ENCODE measurements at regions not wholly inside any gene's neighbourhood (a gene's known extent, or its start where the extent isn't known, plus 50 kb on each side); places are given as distances from the start of the nearest gene placed in this dataset.
"Not testable (repeated sequence)": the region's sequence is repeated elsewhere in the genome, so short reads cannot be mapped to it uniquely, and the experiment has no call there.

DNA sequence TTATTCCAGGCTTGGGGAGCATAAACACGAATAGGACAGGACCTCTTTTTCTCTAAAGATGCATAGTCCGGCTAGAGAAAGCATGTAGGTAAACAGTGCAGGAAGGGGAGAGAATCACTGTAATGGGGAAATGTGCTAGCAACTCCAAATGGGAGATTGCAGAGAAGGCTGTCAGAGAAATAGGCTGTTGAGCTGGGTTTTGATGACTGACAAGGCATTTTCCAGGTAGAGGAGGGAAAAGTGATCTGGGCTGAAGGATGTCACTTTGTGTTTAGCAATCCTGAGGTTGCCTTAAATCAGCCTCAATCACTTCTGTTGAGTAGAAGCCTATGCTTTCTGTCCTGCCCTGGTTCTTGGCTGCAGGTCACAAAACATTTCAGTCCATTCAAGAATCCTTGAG is 242.0 kb upstream of the MEIS1 start:
- FAIRE-seq (no peak), DNase-seq (ENCODE audit: insufficient read length, low spot score) (no peak)
- TF ChIP-seq POLR2A (IDR thresholded peaks at IDR 0.05; ENCODE audit: low read depth, low read length), result no peak

DNA sequence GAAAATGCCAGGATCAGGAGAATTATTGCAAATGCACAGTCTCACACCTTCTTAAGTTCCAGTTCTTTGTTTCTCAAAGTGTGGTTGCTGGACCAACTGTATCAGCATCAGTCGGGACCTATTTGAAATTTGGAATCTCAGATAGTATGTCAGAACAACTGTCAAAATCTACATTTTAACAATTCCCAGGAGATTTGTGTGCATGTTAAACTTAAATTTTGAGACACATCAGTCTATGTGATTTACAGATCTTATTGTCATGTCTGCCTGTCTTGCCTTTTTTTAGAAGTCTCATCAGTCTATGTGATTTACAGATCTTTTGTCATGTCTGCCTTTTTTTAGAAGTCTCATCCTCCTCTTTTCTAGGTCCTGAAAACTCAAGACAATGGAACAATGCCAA is 243.6 kb upstream of the MEIS1 start:
- DNase-seq (ENCODE audit: insufficient read length, low spot score) (no peak), FAIRE-seq (no peak)
- TF ChIP-seq POLR2A (IDR thresholded peaks at IDR 0.05; ENCODE audit: low read depth, low read length), result no peak

DNA sequence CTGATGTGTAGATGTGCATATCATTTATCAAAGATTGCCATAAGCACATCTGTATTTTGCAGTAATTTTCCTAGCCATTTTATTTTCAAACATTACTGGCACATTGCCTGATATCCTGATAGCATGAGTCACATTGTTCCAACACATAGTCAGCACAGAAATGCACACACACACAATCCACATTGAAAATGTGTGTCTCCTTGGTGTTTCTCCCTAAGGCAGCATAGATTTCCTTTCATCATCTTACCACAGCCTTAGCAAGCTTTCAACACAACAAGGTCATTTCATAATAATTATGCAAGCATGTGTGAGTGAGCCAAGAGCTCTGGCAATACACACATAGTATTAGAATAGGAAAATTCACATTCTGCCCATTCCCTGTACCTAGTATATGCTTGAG is 245.4 kb upstream of the MEIS1 start:
- no peak for DNase-seq (ENCODE audit: insufficient read length, low spot score)
- FAIRE-seq, result no peak
- no peak for TF ChIP-seq POLR2A (IDR thresholded peaks at IDR 0.05; ENCODE audit: low read depth, low read length)

DNA sequence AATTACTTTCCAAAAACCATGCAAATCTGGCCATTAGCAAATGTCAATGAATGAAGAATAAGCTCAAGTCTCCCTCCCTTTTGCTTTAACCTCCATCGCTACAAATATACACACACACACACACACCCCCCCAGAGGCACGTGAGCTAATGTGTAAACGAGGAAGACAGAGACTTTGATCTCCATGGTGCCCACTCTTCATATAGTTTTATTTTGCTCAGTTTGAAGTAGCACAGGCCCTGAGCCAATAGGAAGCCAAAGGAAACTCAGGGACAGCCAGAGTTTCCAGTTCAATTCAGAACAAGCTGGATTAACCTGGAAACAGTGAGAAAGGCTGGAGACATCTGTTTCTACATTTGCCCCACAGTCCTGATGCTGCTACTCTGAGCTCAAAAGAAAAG is 248.4 kb upstream of the MEIS1 start:
- no peak for TF ChIP-seq POLR2A (IDR thresholded peaks at IDR 0.05; ENCODE audit: low read depth, low read length)
- DNase-seq (ENCODE audit: insufficient read length, low spot score), result no peak
- no peak for FAIRE-seq

DNA sequence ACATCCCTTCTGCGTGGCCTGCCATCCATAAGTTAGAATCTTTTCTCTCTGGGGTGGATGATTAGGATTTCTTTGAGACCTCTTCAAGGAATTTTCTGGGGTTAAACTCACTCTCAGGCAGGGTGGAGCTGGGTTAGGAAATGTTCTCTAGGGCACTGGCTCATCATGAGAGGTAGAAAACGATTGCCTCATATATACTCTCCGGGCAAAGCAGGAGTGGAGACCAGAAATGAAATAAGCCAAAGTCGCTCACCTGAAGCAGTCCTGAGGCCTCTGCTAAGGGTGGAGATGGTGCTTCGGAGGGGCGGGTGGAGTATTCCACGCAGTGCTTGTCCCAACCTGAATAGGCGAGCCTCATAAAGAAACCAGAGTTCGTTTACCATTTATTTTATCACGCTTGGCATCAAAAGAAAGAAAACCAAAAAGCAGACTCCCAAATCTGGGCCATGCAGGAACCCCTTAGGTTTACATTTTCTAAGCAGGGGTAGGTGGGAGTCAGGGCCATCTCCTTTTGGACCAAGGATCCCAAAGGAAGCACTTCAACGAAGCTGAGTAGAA is 249.3 kb upstream of the MEIS1 start:
- FAIRE-seq (no peak), DNase-seq (ENCODE audit: insufficient read length, low spot score) (no peak)
- no peak for TF ChIP-seq POLR2A (IDR thresholded peaks at IDR 0.05; ENCODE audit: low read depth, low read length)

DNA sequence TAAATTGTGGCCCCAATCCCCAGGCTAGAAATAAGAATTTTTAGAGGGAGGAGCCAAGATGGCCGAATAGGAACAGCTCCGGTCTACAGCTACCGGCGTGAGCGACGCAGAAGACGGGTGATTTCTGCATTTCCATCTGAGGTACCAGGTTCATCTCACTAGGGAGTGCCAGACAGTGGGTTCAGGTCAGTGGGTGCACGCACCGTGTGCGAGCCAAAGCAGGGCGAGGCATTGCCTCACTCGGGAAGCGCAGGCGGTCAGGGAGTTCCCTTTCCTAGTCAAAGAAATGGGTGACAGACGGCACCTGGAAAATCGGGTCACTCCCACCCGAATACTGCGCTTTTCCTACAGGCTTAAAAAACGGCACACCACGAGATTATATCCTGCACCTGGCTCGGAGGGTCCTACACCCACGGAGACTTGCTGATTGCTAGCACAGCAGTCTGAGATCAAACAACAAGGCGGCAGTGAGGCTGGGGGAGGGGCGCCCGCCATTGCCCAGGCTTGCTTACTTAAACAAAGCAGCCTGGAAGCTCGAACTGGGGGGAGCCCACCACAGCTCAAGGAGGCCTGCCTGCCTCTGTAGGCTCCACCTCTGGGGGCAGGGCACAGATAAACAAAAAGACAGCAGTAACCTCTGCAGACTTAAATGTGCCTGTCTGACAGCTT is 257.7 kb upstream of the MEIS1 start:
- not testable (repeated sequence) for DNase-seq (ENCODE audit: insufficient read length, low spot score); FAIRE-seq

DNA sequence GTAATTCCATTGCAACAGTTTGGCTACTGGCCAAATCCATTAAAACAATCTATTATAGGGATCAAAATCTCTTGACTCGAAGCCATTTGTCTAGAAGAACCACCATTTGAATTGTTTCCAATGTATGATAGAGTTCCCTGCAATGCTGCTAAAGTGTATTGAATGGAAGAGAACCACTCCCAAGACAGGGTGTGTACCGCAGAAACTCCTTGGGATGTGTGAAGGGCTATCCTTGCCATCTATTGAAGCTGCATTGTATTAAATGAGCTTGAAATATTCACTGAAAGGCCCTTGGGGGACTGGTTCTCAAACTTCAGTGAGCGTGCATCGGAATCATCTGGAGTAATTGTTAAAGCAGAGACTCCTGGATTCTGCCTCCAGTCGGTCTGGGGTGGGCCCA is 260.4 kb upstream of the MEIS1 start:
- TF ChIP-seq POLR2A (IDR thresholded peaks at IDR 0.05; ENCODE audit: low read depth, low read length), result no peak
- no peak for DNase-seq (ENCODE audit: insufficient read length, low spot score)
- FAIRE-seq, result no peak

DNA sequence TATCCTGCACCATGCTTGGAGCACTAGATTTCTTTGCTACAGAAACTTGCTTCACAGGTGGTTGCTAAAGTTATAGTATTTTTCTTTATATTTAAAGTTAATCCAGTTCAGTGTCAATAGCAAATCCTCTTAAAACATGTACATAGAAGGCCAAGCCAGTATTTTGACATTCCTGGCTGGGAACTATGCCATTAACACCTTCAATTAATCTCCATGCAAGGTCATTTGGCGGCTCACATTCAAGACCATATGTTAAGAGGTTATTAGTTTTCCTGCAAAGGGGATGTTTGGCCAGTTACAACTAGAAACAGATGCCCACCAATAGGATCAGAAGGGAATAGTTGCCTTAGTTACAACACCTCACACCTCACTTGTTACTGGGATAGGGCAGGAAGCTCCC is 261.3 kb upstream of the MEIS1 start:
- no peak for FAIRE-seq
- no peak for DNase-seq (ENCODE audit: insufficient read length, low spot score)
- no peak for TF ChIP-seq POLR2A (IDR thresholded peaks at IDR 0.05; ENCODE audit: low read depth, low read length)

DNA sequence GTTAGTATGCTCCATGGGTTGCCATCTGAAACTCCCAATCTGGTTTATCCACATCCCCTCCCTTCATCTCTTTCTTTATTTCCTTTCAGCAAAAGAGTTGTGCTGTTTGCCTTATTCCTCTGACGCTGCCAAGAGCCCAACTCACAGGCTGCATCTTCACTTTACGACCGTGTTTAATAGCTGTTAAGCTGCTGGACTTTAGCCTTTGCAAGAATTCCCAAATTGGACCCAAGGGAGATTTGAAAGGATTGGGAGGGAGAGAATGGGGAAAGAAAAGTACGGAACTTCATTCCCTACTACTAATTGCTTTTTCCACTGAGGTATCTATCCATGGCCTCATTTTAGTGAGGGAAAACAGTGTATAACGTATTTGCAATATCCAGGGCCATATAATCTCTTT is 263.4 kb upstream of the MEIS1 start:
- no peak for FAIRE-seq
- TF ChIP-seq POLR2A (IDR thresholded peaks at IDR 0.05; ENCODE audit: low read depth, low read length), result no peak
- no peak for DNase-seq (ENCODE audit: insufficient read length, low spot score)

DNA sequence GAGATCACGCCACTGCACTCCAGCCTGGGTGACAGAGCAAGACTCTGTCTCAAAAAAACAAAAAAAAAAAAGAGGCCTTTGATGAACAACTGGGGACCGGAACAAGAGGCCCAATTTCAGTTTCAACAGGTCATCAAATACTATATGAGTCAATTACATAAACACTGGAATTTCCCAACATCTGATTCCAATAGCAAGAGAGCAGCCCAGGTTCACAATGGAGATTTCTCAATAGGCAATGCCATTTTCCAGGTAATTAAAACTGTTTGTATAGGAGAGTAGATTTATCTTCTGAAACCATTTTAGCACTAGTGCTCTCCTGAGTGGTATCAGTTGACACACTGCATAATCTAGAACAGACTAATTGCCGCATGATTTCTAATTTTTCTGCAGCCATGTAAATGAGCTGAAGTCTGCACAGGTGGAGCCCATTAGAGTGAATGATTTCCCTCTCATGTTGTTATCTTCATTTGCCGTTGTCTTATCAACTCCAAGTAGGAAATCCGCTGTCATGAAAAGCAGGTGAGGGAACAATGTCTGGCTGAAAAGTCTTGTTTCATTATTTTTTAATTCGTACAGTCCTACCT is 264.1 kb upstream of the MEIS1 start:
- TF ChIP-seq POLR2A (IDR thresholded peaks at IDR 0.05; ENCODE audit: low read depth, low read length), result no peak
- no peak for FAIRE-seq
- no peak for DNase-seq (ENCODE audit: insufficient read length, low spot score)

DNA sequence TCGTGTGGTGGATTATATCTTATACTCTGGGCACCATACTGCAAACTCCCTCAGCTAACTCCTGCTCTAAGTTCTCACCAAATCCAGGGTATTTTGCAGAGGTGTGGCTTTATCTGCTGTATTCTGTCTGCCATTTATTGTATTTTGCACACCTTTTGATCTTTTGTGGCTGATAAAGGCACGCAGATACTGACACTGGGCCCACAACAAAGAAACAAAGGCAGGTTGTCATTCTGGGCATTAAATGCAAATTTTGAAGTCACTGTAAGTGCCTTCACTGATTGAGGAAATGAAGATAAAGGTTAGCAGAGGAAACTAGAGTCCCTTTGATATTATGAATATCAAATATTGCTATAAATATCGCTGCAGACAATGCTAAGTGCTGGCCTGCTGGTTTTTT is 265.8 kb upstream of the MEIS1 start:
- TF ChIP-seq POLR2A (IDR thresholded peaks at IDR 0.05; ENCODE audit: low read depth, low read length), result no peak
- DNase-seq (ENCODE audit: insufficient read length, low spot score) (no peak), FAIRE-seq (no peak)

DNA sequence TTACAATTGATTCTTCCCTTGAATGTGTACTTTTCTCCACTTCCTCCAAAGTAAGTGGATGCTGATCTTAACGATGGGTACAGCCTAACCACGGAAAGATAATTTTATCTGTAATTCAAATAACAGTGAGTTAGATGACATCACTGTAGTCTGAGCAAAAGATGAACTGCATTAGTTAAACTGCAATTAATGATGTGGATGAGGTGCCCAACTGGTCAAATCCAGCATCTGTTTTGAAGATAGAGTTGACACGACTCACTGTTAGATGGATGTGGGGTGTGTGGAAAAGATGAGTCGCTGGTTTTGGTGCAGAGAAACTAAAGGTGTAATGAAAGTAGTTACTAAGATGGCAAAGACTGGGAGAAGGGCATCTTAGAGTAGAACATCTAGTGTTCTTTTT is 270.5 kb upstream of the MEIS1 start:
- no peak for DNase-seq (ENCODE audit: insufficient read length, low spot score)
- no peak for FAIRE-seq
- no peak for TF ChIP-seq POLR2A (IDR thresholded peaks at IDR 0.05; ENCODE audit: low read depth, low read length)

DNA sequence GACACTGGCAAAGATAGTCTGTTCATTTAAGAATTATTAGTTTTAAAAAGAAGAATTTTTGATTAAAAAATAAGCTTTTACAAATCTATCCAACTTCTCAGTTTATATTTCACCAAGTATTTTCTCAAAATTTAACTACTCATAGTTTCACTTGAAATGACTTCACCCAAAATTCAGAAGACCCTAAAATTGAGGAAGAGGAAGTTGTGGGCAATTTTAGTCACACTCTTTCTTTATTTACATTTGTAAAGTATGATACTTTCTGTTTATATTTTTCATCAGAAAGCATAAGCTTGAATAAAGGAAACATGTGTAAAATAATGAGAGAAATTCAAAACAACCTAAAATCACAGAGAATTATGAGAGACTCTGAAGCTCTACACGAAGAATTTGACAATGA is 278.8 kb upstream of the MEIS1 start:
- FAIRE-seq, result no peak
- DNase-seq (ENCODE audit: insufficient read length, low spot score), result no peak
- no peak for TF ChIP-seq POLR2A (IDR thresholded peaks at IDR 0.05; ENCODE audit: low read depth, low read length)

DNA sequence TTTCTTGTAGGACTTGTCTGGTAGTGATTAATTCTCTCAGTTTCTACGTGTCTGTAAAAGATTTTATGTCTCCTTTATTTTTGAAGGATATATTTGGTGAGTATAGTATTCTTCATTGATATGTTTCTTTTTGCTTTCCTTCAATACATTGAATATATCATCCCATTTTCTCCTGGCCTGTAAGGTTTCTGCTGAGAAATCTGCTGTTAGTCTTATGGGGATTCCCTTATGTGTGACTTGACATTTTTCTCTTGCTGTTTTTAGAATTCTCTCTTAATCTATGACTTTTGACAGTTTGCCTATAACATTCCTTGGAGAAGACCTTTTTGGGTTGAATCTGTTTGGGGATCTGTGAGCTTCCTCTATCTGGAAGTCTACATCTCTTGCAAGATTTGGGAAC is 281.0 kb upstream of the MEIS1 start:
- no peak for DNase-seq (ENCODE audit: insufficient read length, low spot score)
- no peak for FAIRE-seq
- TF ChIP-seq POLR2A (IDR thresholded peaks at IDR 0.05; ENCODE audit: low read depth, low read length), result no peak

DNA sequence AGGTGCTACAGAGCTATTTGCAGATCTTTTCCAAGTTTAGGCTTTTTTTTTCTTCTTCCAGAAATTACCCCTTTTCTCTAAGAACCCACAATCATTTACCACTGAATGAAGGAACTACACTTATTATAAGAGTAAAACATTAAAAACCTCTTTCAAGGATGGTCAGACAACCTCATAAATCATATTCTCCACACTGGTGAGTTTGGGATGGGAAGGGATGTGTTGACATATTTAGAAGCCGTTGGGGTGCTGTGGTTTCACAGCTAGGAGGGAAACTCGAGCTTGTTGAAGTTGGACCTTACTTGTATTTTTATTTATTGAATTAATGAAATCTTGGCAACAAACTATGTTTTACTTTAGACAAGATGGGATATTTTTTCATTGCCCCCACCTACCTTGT is 289.4 kb upstream of the MEIS1 start:
- no peak for FAIRE-seq
- TF ChIP-seq POLR2A (IDR thresholded peaks at IDR 0.05; ENCODE audit: low read depth, low read length), result no peak
- no peak for DNase-seq (ENCODE audit: insufficient read length, low spot score)

DNA sequence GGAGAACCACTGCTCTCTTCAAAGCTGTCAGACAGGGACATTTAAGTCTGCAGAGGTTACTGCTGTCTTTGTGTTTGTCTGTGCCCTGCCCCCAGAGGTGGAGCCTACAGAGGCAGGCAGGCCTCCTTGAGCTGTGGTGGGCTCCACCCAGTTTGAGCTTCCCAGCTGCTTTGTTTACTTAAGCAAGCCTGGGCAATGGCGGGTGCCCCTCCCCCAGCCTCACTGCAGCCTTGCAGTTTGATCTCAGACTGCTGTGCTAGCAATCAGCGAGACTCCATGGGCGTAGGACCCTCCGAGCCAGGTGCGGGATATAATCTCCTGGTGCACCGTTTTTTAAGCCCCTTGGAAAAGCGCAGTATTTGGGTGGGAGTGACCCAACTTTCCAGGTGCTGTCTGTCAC is 290.6 kb upstream of the MEIS1 start:
- not testable (repeated sequence) for FAIRE-seq; DNase-seq (ENCODE audit: insufficient read length, low spot score)
